ENCODE measurements at regions not wholly inside any gene's neighbourhood (a gene's known extent, or its start where the extent isn't known, plus 50 kb on each side); places are given as distances from the start of the nearest gene placed in this dataset.
"Not testable (repeated sequence)": the region's sequence is repeated elsewhere in the genome, so short reads cannot be mapped to it uniquely, and the experiment has no call there.

DNA sequence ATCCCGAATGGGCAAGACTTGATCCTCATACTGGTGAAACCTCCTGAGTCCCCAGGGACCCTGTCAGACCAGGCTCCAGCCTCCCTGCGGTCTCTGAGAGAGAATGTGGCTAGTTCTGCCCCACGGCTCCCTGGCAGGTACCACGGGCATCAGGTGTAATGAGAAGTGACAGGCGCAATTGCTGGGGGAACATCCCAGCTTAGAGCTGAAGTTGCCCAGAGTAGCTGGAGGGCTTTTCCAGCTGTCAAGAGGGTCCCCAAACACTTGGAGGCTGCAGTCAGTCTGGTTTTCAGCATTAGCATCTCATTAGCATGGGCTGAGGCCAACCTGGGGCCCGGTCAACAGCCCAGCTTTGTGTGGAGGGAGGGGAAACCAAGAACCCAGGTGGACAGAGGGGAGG lies 100.0 kb upstream of the TMEM132E start:
- H3K4me3 ChIP-seq (ENCODE audit: low read depth, low read length): no peak overlapping the region
- H2AFZ ChIP-seq: no peak overlapping the region
- TF ChIP-seq, protein P1, sequence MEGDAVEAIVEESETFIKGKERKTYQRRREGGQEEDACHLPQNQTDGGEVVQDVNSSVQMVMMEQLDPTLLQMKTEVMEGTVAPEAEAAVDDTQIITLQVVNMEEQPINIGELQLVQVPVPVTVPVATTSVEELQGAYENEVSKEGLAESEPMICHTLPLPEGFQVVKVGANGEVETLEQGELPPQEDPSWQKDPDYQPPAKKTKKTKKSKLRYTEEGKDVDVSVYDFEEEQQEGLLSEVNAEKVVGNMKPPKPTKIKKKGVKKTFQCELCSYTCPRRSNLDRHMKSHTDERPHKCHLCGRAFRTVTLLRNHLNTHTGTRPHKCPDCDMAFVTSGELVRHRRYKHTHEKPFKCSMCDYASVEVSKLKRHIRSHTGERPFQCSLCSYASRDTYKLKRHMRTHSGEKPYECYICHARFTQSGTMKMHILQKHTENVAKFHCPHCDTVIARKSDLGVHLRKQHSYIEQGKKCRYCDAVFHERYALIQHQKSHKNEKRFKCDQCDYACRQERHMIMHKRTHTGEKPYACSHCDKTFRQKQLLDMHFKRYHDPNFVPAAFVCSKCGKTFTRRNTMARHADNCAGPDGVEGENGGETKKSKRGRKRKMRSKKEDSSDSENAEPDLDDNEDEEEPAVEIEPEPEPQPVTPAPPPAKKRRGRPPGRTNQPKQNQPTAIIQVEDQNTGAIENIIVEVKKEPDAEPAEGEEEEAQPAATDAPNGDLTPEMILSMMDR (IDR thresholded peaks at IDR 0.05): no peak
- no peaks in the 10 kb centered on the region for H3K27me3 ChIP-seq (ENCODE audit: control insufficient read depth, insufficient read depth, low read length)
- H3K9ac ChIP-seq: no peak overlapping the region
- H3K4me2 ChIP-seq (ENCODE audit: low read length): no peak overlapping the region
- H3K9me3 ChIP-seq (ENCODE audit: control insufficient read depth, low read length): no peaks in the 10 kb centered on the region
- no peaks in the 10 kb centered on the region for H3K79me2 ChIP-seq
- H3K36me3 ChIP-seq (ENCODE audit: control insufficient read depth, insufficient read depth, low read length): no peaks in the 10 kb centered on the region
- H3K4me1 ChIP-seq: no peaks in the 10 kb centered on the region
- H3K27ac ChIP-seq: no peak overlapping the region

GRCh38 chr17:34478244-34478643 lies 101.1 kb upstream of the TMEM132E start:
- no peaks in the 10 kb centered on the region for H3K4me1 ChIP-seq
- no peaks in the 10 kb centered on the region for H3K36me3 ChIP-seq (ENCODE audit: control insufficient read depth, insufficient read depth, low read length)
- H3K79me2 ChIP-seq: no peaks in the 10 kb centered on the region
- no peaks in the 10 kb centered on the region for H3K9me3 ChIP-seq (ENCODE audit: control insufficient read depth, low read length)
- H3K9ac ChIP-seq: no peak overlapping the region
- no peaks in the 10 kb centered on the region for H3K27me3 ChIP-seq (ENCODE audit: control insufficient read depth, insufficient read depth, low read length)
- no peak overlapping the region for H3K4me2 ChIP-seq (ENCODE audit: low read length)
- no peak overlapping the region for H3K4me3 ChIP-seq (ENCODE audit: low read depth, low read length)
- TF ChIP-seq, protein P1 (IDR thresholded peaks at IDR 0.05): no peak
- H2AFZ ChIP-seq: no peak overlapping the region
- no peak overlapping the region for H3K27ac ChIP-seq

- no peaks in the 10 kb centered on the region for H3K9me3 ChIP-seq (ENCODE audit: control insufficient read depth, low read length)
- no peaks in the 10 kb centered on the region for H3K27me3 ChIP-seq (ENCODE audit: control insufficient read depth, insufficient read depth, low read length)
- no peaks in the 10 kb centered on the region for H3K4me1 ChIP-seq
- H3K79me2 ChIP-seq: no peaks in the 10 kb centered on the region
- H3K36me3 ChIP-seq (ENCODE audit: control insufficient read depth, insufficient read depth, low read length): no peaks in the 10 kb centered on the region
- H3K27ac ChIP-seq: no peak overlapping the region
- H2AFZ ChIP-seq: no peak overlapping the region
- H3K9ac ChIP-seq: no peak overlapping the region
- no peak overlapping the region for H3K4me3 ChIP-seq (ENCODE audit: low read depth, low read length)
- TF ChIP-seq, protein P1 (IDR thresholded peaks at IDR 0.05): no peak
- H3K4me2 ChIP-seq (ENCODE audit: low read length): no peak overlapping the region
Measured at GRCh38 chr17:34475296-34475695, 104.1 kb upstream of the TMEM132E start.

GRCh38 chr17:34474706-34475105 lies 104.7 kb upstream of the TMEM132E start:
- TF ChIP-seq, protein P1 (IDR thresholded peaks at IDR 0.05): no peak
- H3K79me2 ChIP-seq: no peaks in the 10 kb centered on the region
- H3K4me3 ChIP-seq (ENCODE audit: low read depth, low read length): no peak overlapping the region
- H3K9ac ChIP-seq: no peak overlapping the region
- no peak overlapping the region for H3K27ac ChIP-seq
- H3K27me3 ChIP-seq (ENCODE audit: control insufficient read depth, insufficient read depth, low read length): no peaks in the 10 kb centered on the region
- no peak overlapping the region for H3K4me2 ChIP-seq (ENCODE audit: low read length)
- no peaks in the 10 kb centered on the region for H3K9me3 ChIP-seq (ENCODE audit: control insufficient read depth, low read length)
- no peaks in the 10 kb centered on the region for H3K36me3 ChIP-seq (ENCODE audit: control insufficient read depth, insufficient read depth, low read length)
- no peak overlapping the region for H2AFZ ChIP-seq
- no peaks in the 10 kb centered on the region for H3K4me1 ChIP-seq

DNA sequence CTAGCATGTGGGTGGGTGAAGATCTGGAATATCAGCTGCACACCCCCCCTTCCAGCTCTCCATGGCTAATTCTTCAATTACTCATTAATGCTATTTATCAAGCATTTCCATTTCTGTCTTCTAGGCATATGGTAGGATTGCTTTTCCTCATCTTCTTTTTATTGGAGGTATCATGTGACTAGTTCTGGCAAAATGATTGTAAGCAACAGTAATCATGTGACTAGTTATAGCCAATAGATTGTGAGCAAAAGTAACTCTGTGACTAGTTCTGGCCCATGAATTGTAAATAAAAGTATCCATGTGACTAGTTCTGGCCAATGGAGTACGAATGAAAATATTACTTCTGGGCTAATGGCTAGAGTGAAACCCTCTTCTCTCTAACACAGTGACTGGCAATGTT lies 107.0 kb upstream of the TMEM132E start:
- Histone ChIP-seq H3K9me3 (ENCODE audit: control insufficient read depth, low read length) (no peaks in the 10 kb centered on the region), H2AFZ (no peak overlapping the region), H3K9ac (no peak overlapping the region), H3K4me2 (ENCODE audit: low read length) (no peak overlapping the region), H3K4me1 (no peaks in the 10 kb centered on the region), H3K4me3 (ENCODE audit: low read depth, low read length) (no peak overlapping the region), H3K36me3 (ENCODE audit: control insufficient read depth, insufficient read depth, low read length) (no peaks in the 10 kb centered on the region), H3K27ac (no peak overlapping the region), H3K79me2 (no peaks in the 10 kb centered on the region), H3K27me3 (ENCODE audit: control insufficient read depth, insufficient read depth, low read length) (no peaks in the 10 kb centered on the region)
- TF ChIP-seq, protein P1 (IDR thresholded peaks at IDR 0.05): no peak

DNA sequence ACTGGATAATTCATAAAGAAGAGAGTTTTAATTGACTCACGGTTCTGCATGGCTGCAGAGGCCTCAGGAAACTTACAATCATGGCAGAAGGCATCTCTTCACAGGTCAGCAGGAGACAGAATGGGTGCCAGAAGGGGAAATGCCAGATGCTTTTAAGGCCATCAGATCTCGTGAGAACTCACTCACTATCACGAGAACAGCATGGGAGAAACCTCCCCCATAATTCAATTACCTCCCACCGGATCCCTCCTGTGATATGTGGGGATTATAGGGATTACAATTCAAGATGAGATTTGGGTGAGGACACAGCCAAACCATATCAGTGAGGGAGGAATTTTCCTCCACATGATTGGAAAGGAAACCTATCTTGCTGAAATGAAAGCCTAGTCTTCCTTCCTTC lies 108.1 kb upstream of the TMEM132E start:
- H3K79me2 ChIP-seq; H3K9me3 ChIP-seq (ENCODE audit: control insufficient read depth, low read length); H3K4me1 ChIP-seq; H3K36me3 ChIP-seq (ENCODE audit: control insufficient read depth, insufficient read depth, low read length); H3K27me3 ChIP-seq (ENCODE audit: control insufficient read depth, insufficient read depth, low read length); H2AFZ ChIP-seq; H3K9ac ChIP-seq; H3K4me3 ChIP-seq (ENCODE audit: low read depth, low read length); H3K4me2 ChIP-seq (ENCODE audit: low read length); H3K27ac ChIP-seq: not testable (repeated sequence)
